HCT116 (cell line): ENCODE measurements at regions not wholly inside any gene's neighbourhood (a gene's known extent, or its start where the extent isn't known, plus 50 kb on each side); places are given as distances from the start of the nearest gene placed in this dataset.

Source experiments
- ATAC-seq: fragments of 200-7000 bp; cut with Tn5 transposase; 2 replicates; pipeline ENCODE4 v1.9.1; 2020; ENCODE audit warnings: mild to moderate bottlenecking, moderate library complexity
- BruUV-seq: library from RNA; stranded (reverse); fragments of 400-500 nt; replicated peaks from 2 replicates; lab custom pipeline; 2021; lab: Mats Ljungman, UMichigan
- CTCF ChIA-PET: fragments of 300-600 bp; sonication (Branson Sonifier 250); formaldehyde crosslinking; loops from one replicate; lab custom pipeline; 2021; ENCODE audit warnings: antibody characterized with exemption; lab: Charles Lee
- POLR2A ChIA-PET: fragments of 300-600, 350-600 bp; sonication (Branson Sonifier 250); formaldehyde crosslinking; loops from one replicate; lab custom pipeline; 2021; ENCODE audit warnings: antibody characterized with exemption; lab: Charles Lee
- RAD21 ChIA-PET, 2 experiments: fragments of 300-600 bp; sonication (Branson Sonifier 250); formaldehyde crosslinking; loops; one replicate each; lab custom pipeline; 2023; ENCODE audit warnings: low total read pairs in 2 of 2; ENCODE audit not compliant: uncharacterized antibody in 2 of 2, unreplicated experiment in 2 of 2, low non-redundant PET in 1 of 2; lab: Charles Lee
- DNase-seq: peaks from one replicate; pipeline ENCODE4 v3.0.0-alpha.2; 2010; ENCODE audit warnings: low read depth, low spot score
- H2AFZ ChIP-seq: fragments of 200-600 bp; shearing (Covaris generic), sonication (generic); 2 replicates; pipeline ENCODE4 v1.6.1; 2017; ENCODE audit warnings: low read depth, mixed run types, mixed read lengths, antibody characterized with exemption, low read length; ENCODE audit not compliant: poor library complexity, severe bottlenecking
- H3K27ac ChIP-seq: 2 replicates; pipeline ENCODE4 v1.5.1; 2012; ENCODE audit warnings: low read depth, low read length
- H3K27me3 ChIP-seq: fragments of 200-600 bp; sonication (generic); 2 replicates; pipeline ENCODE4 v1.6.1; 2016; ENCODE audit warnings: mixed run types, low read length, mixed read lengths; ENCODE audit not compliant: insufficient read depth
- H3K36me3 ChIP-seq, 2 experiments: fragments of 200-500 bp in 1 of 2; fragments of 200-600 bp in 1 of 2; sonication (Bioruptor generic) in 1 of 2; sonication (generic) in 1 of 2; 2 replicates each; pipeline versions ENCODE4 v1.5.1 to v1.6.1; 2014 to 2016; ENCODE audit warnings: low read length in 2 of 2, inconsistent platforms in 1 of 2, mixed read lengths in 1 of 2, mixed run types in 1 of 2; ENCODE audit not compliant: insufficient read depth in 2 of 2, control insufficient read depth in 1 of 2
- H3K4me1 ChIP-seq, 2 experiments: fragments of 200-600 bp in 1 of 2; sonication (generic) in 1 of 2; 2 replicates each; pipeline versions ENCODE4 v1.5.1 to v1.6.1; 2012 to 2017; ENCODE audit warnings: low read length in 2 of 2, inconsistent platforms in 1 of 2, mild to moderate bottlenecking in 1 of 2, mixed read lengths in 1 of 2, mixed run types in 1 of 2, moderate library complexity in 1 of 2; ENCODE audit not compliant: insufficient read depth in 2 of 2, control insufficient read depth in 1 of 2
- H3K4me2 ChIP-seq: fragments of 200-600 bp; sonication (generic); 2 replicates; pipeline ENCODE4 v1.6.1; 2017; ENCODE audit warnings: mixed run types, low read length, mixed read lengths
- H3K4me3 ChIP-seq, 2 experiments: fragments of 200-600 bp in 1 of 2; sonication (generic) in 1 of 2; replicated peaks in 1 of 2; 2 replicates each; pipeline ENCODE4 v1.5.1; 2011 to 2016; ENCODE audit warnings: low read length in 2 of 2, control low read depth in 1 of 2, low read depth in 1 of 2, mild to moderate bottlenecking in 1 of 2, mixed read lengths in 1 of 2, mixed run types in 1 of 2
- H3K79me2 ChIP-seq: fragments of 200-600 bp; sonication (generic); 2 replicates; pipeline ENCODE4 v1.6.1; 2017; ENCODE audit warnings: mild to moderate bottlenecking, mixed run types, low read length, moderate library complexity, mixed read lengths; ENCODE audit not compliant: insufficient read depth
- H3K9ac ChIP-seq: fragments of 200-600 bp; sonication (generic); 2 replicates; pipeline ENCODE4 v1.6.1; 2016; ENCODE audit warnings: low read length, mixed read lengths
- H3K9me2 ChIP-seq: fragments of 200-600 bp; sonication (generic), shearing (Covaris generic); 2 replicates; pipeline ENCODE4 v1.6.1; 2017; ENCODE audit warnings: mixed run types, mild to moderate bottlenecking, moderate library complexity; ENCODE audit not compliant: insufficient read depth
- H3K9me3 ChIP-seq, 2 experiments: fragments of 200-500 bp in 1 of 2; fragments of 200-600 bp in 1 of 2; sonication (Bioruptor generic) in 1 of 2; sonication (generic) in 1 of 2; 2 replicates each; pipeline ENCODE4 v1.6.1; 2014 to 2017; ENCODE audit warnings: low read length in 2 of 2, mixed read lengths in 2 of 2, inconsistent platforms in 1 of 2, low read depth in 1 of 2, mild to moderate bottlenecking in 1 of 2, mixed run types in 1 of 2, moderate library complexity in 1 of 2; ENCODE audit not compliant: control insufficient read depth in 1 of 2, insufficient read depth in 1 of 2
- H4K20me1 ChIP-seq: fragments of 200-600 bp; sonication (generic), shearing (Covaris generic); 2 replicates; pipeline ENCODE4 v1.6.1; 2017; ENCODE audit warnings: mixed run types, mild to moderate bottlenecking, moderate library complexity; ENCODE audit not compliant: insufficient read depth
- ATF3 ChIP-seq: IDR thresholded peaks from 2 replicates; pipeline ENCODE4 v1.6.1; 2012
- CBX3 ChIP-seq: IDR thresholded peaks from 2 replicates; pipeline ENCODE4 v1.6.1; 2012; ENCODE audit warnings: low read depth
- CEBPB ChIP-seq: IDR thresholded peaks from 2 replicates; pipeline ENCODE4 v1.6.1; 2012; ENCODE audit warnings: low read depth
- CTCF ChIP-seq, 3 experiments: fragments of 200-600 bp in 1 of 3; sonication (generic) in 1 of 3; IDR thresholded peaks in 2 of 3; conservative IDR thresholded peaks in 1 of 3; 2 replicates each; pipeline ENCODE4 v1.5.1; 2012 to 2017; ENCODE audit warnings: low read depth in 2 of 3, low read length in 2 of 3, antibody characterized with exemption in 1 of 3, borderline replicate concordance in 1 of 3, control low read depth in 1 of 3, mild to moderate bottlenecking in 1 of 3, mixed read lengths in 1 of 3, mixed run types in 1 of 3, moderate library complexity in 1 of 3; ENCODE audit not compliant: insufficient read depth in 1 of 3
- EGR1 ChIP-seq: IDR thresholded peaks from 2 replicates; pipeline ENCODE4 v1.6.1; 2012; ENCODE audit warnings: low read depth
- EZH2 ChIP-seq: fragments of 200-600 bp; sonication (generic); IDR thresholded peaks from 2 replicates; pipeline ENCODE4 v1.6.1; 2017; ENCODE audit warnings: antibody characterized with exemption, mixed run types
- MAX ChIP-seq: IDR thresholded peaks from 2 replicates; pipeline ENCODE4 v1.6.1; 2012
- POLR2A ChIP-seq: IDR thresholded peaks from 2 replicates; pipeline ENCODE4 v1.7.0; 2011; ENCODE audit warnings: borderline replicate concordance; ENCODE audit not compliant: insufficient read depth, insufficient read length; ENCODE audit errors: extremely low read depth
- RAD21 ChIP-seq: IDR thresholded peaks from 2 replicates; pipeline ENCODE4 v1.6.1; 2012; ENCODE audit warnings: low read depth, mild to moderate bottlenecking
- SIN3A ChIP-seq: IDR thresholded peaks from 2 replicates; pipeline ENCODE4 v1.6.1; 2012; ENCODE audit warnings: low read depth
- ZNF274 ChIP-seq: fragments of 200-500 bp; sonication (Bioruptor generic); IDR thresholded peaks from 2 replicates; pipeline ENCODE4 v1.6.1; 2014; ENCODE audit warnings: mild to moderate bottlenecking, low read depth, low read length, inconsistent platforms
- intact Hi-C: fragments of 100-400 bp; cut with micrococcal nuclease; formaldehyde crosslinking; loops from 2 replicates; pipeline ENCODE4 v1.10.0; 2022

GRCh38 chr2:182631299-182631698 lies 84.8 kb upstream of the DNAJC10 start (continued):
- TF ChIP-seq RAD21, result no peak
- no peak for TF ChIP-seq SIN3A

- H2AFZ ChIP-seq, result no peak overlapping the region
- H3K9me2 ChIP-seq, result no peaks in the 10 kb centered on the region
- H3K79me2 ChIP-seq, result no peaks in the 10 kb centered on the region
- H3K4me3 ChIP-seq, result no peak overlapping the region
- RAD21 ChIA-PET, result no interaction called here
- BruUV-seq, result no TSS peak
- no peak for TF ChIP-seq ATF3
- no peak for TF ChIP-seq MAX
- no peak for TF ChIP-seq CBX3
- TF ChIP-seq POLR2A, result no peak
- no peak for TF ChIP-seq EGR1
- TF ChIP-seq CEBPB, result no peak
- POLR2A ChIA-PET, result no interaction called here
- no peaks in the 10 kb centered on the region for H3K4me1 ChIP-seq
- no peak overlapping the region for H3K27ac ChIP-seq
- ATAC-seq (no peak), DNase-seq (no peak)
- CTCF ChIA-PET, result no interaction called here
- no peaks in the 10 kb centered on the region for H3K27me3 ChIP-seq
- no peak overlapping the region for H3K4me2 ChIP-seq
- no peak overlapping the region for H3K9ac ChIP-seq
- H4K20me1 ChIP-seq, result no peaks in the 10 kb centered on the region
- no peaks in the 10 kb centered on the region for H3K36me3 ChIP-seq
- H3K9me3 ChIP-seq, result no peaks in the 10 kb centered on the region
- intact Hi-C loops, result no loop called here
Measured at GRCh38 chr2:182634386-182634785, 81.7 kb upstream of the DNAJC10 start.

- no peaks in the 10 kb centered on the region for H3K9me3 ChIP-seq
- H3K4me1 ChIP-seq, result no peaks in the 10 kb centered on the region
- no peak for ATAC-seq
- ChIA-PET RAD21 (no interaction called here), CTCF (interaction anchor here (1.7 kb wide), 1 partner anchor 13 kb away, joined by 7 read pairs; no protein-coding TSS in a partner anchor)
- BruUV-seq, result no TSS peak
- no peaks in the 10 kb centered on the region for H3K36me3 ChIP-seq
- intact Hi-C loops, result no loop called here
- no peak overlapping the region for H3K4me3 ChIP-seq
- no peak overlapping the region for H3K9ac ChIP-seq
- H3K27ac ChIP-seq, result no peak overlapping the region
- no peak overlapping the region for H3K4me2 ChIP-seq
- H3K27me3 ChIP-seq, result no peaks in the 10 kb centered on the region
- H3K9me2 ChIP-seq, result no peaks in the 10 kb centered on the region
- no peak overlapping the region for H2AFZ ChIP-seq
- TF ChIP-seq CEBPB, result no peak
- TF ChIP-seq ATF3, result no peak
- TF ChIP-seq CTCF (IDR thresholded peaks at IDR 0.05 in 2 of 3, conservative IDR thresholded peaks at IDR 0.05 in 1 of 3; ENCODE audit: borderline replicate concordance in 1 of 3, insufficient read depth in 1 of 3, low read depth in 2 of 3, low read length in 2 of 3), result no peak
- no peak for TF ChIP-seq POLR2A
- TF ChIP-seq ZNF274, result no peak
- no peak for TF ChIP-seq EZH2
- TF ChIP-seq, all 23 proteins: peak for 0
- Histone ChIP-seq H4K20me1 (no peaks in the 10 kb centered on the region), H3K79me2 (no peaks in the 10 kb centered on the region)
- POLR2A ChIA-PET, result no interaction called here
- no peak for DNase-seq
Measured at GRCh38 chr2:182636699-182637098, 79.4 kb upstream of the DNAJC10 start.
